ENCODE measurements at regions not wholly inside any gene's neighbourhood (a gene's known extent, or its start where the extent isn't known, plus 50 kb on each side); places are given as distances from the start of the nearest gene placed in this dataset.

GRCh38 chr20:3342766-3343165 lies 64.7 kb downstream of the DNAAF9 start:
- no peak for TF ChIP-seq CTCF (IDR thresholded peaks at IDR 0.05)
- no peak for TF ChIP-seq POLR2AphosphoS5 (IDR thresholded peaks at IDR 0.05)
- TF ChIP-seq EP300 (IDR thresholded peaks at IDR 0.05), result no peak
- peaks cover 17 to 81% (median 58%) of the 10 kb centered on the region in 4 donors for H3K36me3 ChIP-seq

GRCh38 chr20:3340443-3340842 lies 67.0 kb downstream of the DNAAF9 start:
- 72% methylated on average over 9 of the region's 9 CpGs for WGBS
- no peak for DNase-seq (ENCODE audit: extremely low spot score)
- Histone ChIP-seq H3K9me3 (no peaks in the 10 kb centered on the region), H3K4me1 (peaks cover 0 to 8% (median 0%) of the 10 kb centered on the region in 4 donors), H3K36me3 (peaks cover 6 to 62% (median 48%) of the 10 kb centered on the region in 4 donors), H3K4me3 (no peak overlapping the region), H3K27ac (replicated peaks in 1 of 4) (no peak overlapping the region), H3K27me3 (no peaks in the 10 kb centered on the region)
- intact Hi-C loops (cut with DNase I), result no loop called here
- TF ChIP-seq EP300 (IDR thresholded peaks at IDR 0.05) (no peak), CTCF (IDR thresholded peaks at IDR 0.05) (no peak)

More at GRCh38 chr20:3342766-3343165, 64.7 kb downstream of the DNAAF9 start:
- Histone ChIP-seq H3K9me3 (no peaks in the 10 kb centered on the region), H3K27me3 (no peaks in the 10 kb centered on the region), H3K4me3 (no peak overlapping the region), H3K27ac (replicated peaks in 1 of 4) (no peak overlapping the region), H3K4me1 (peaks cover 0 to 8% (median 0%) of the 10 kb centered on the region in 4 donors)
- WGBS, result 95% methylated on average over 3 of the region's 3 CpGs
- no peak for DNase-seq (ENCODE audit: extremely low spot score)
- intact Hi-C loops (cut with DNase I), result no loop called here

GRCh38 chr20:3339571-3339970 lies 67.9 kb downstream of the DNAAF9 start:
- intact Hi-C loops (cut with DNase I), result no loop called here
- no peak overlapping the region for H3K27ac ChIP-seq (replicated peaks in 1 of 4)
- H3K4me3 ChIP-seq, result no peak overlapping the region
- H3K27me3 ChIP-seq, result no peaks in the 10 kb centered on the region
- H3K36me3 ChIP-seq, result peaks cover 6 to 56% (median 43%) of the 10 kb centered on the region in 4 donors
- 100% methylated on average over 1 of the region's 1 CpG for WGBS
- H3K9me3 ChIP-seq, result no peaks in the 10 kb centered on the region
- DNase-seq (ENCODE audit: extremely low spot score), result no peak
- peaks cover 0 to 8% (median 0%) of the 10 kb centered on the region in 4 donors for H3K4me1 ChIP-seq
- TF ChIP-seq CTCF (IDR thresholded peaks at IDR 0.05) (no peak), EP300 (IDR thresholded peaks at IDR 0.05) (no peak), POLR2A (IDR thresholded peaks at IDR 0.05; ENCODE audit: low read depth) (no peak), POLR2AphosphoS5 (IDR thresholded peaks at IDR 0.05) (no peak)

GRCh38 chr20:3339076-3339475 lies 68.4 kb downstream of the DNAAF9 start:
- no peak for DNase-seq (ENCODE audit: extremely low spot score)
- H3K4me1 ChIP-seq, result peaks cover 0 to 8% (median 0%) of the 10 kb centered on the region in 4 donors
- no peaks in the 10 kb centered on the region for H3K9me3 ChIP-seq
- intact Hi-C loops (cut with DNase I), result no loop called here
- TF ChIP-seq POLR2AphosphoS5 (IDR thresholded peaks at IDR 0.05) (no peak), POLR2A (IDR thresholded peaks at IDR 0.05; ENCODE audit: low read depth) (no peak), CTCF (IDR thresholded peaks at IDR 0.05) (no peak), EP300 (IDR thresholded peaks at IDR 0.05) (no peak)
- H3K4me3 ChIP-seq, result no peak overlapping the region
- no peak overlapping the region for H3K27ac ChIP-seq (replicated peaks in 1 of 4)
- 92% methylated on average over 1 of the region's 1 CpG for WGBS
- H3K36me3 ChIP-seq, result peaks cover 6 to 60% (median 45%) of the 10 kb centered on the region in 4 donors
- H3K27me3 ChIP-seq, result no peaks in the 10 kb centered on the region
